ENCODE measurements at regions not wholly inside any gene's neighbourhood (a gene's known extent, or its start where the extent isn't known, plus 50 kb on each side); places are given as distances from the start of the nearest gene placed in this dataset.

DNA sequence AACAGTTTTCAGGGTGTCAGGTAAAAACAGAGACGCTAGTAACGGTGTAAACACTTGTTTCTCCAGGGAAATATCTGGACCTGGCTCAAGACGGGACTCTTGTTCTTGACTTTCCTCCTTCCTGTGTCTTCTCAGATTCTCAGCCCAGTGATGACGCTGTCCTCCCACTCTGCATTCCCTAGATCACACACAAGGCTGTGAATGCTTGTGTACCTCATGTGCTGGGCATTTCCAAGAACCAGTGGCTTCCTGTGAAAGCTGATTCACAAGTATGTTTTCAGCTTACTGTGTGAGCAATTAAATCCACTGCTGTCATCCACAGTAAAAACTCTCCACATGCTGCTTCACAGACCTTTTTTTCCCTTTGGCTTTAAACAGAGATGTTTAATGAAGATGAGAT lies 193.8 kb upstream of the DPP6 start:
- TF ChIP-seq CTCF (conservative IDR thresholded peaks at IDR 0.05) = no peak
- H3K27ac Mint-ChIP-seq (ENCODE audit: unreplicated experiment) = no peak overlapping the region
- H3K9me3 Mint-ChIP-seq = peaks cover 22% of the 10 kb centered on the region
- peaks cover 7% of the 10 kb centered on the region for H3K36me3 Mint-ChIP-seq (ENCODE audit: low read depth)
- H3K4me3 Mint-ChIP-seq = no peak overlapping the region
- no peak for DNase-seq (ENCODE audit: low read depth, low spot score)
- H3K4me1 Mint-ChIP-seq = no peaks in the 10 kb centered on the region
- H3K27me3 Mint-ChIP-seq (ENCODE audit: low read depth) = no peaks in the 10 kb centered on the region

DNA sequence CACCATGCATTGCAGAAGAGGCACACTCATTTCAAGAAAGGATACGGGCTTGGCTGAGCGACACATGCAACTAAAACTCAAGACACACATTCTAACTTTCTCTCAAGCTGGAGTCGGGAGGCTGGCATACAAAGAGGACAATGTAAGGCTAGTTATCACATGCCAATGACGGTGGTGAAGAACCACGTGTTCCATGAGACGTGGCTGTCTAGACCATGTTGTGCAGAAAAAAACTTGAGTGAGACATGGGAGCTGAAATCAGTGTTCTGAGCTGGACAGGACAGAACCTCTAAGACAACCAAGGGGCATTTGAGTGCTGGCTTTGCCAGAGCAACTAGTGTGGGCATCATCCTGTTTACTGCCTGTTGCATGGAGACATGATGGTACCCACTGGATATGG lies 193.0 kb upstream of the DPP6 start:
- DNase-seq (ENCODE audit: low read depth, low spot score) = no peak
- peaks cover 7% of the 10 kb centered on the region for H3K36me3 Mint-ChIP-seq (ENCODE audit: low read depth)
- no peaks in the 10 kb centered on the region for H3K4me1 Mint-ChIP-seq
- no peak overlapping the region for H3K27ac Mint-ChIP-seq (ENCODE audit: unreplicated experiment)
- no peak for TF ChIP-seq CTCF (conservative IDR thresholded peaks at IDR 0.05)
- H3K9me3 Mint-ChIP-seq = peaks cover 24% of the 10 kb centered on the region
- no peaks in the 10 kb centered on the region for H3K27me3 Mint-ChIP-seq (ENCODE audit: low read depth)
- no peak overlapping the region for H3K4me3 Mint-ChIP-seq

DNA sequence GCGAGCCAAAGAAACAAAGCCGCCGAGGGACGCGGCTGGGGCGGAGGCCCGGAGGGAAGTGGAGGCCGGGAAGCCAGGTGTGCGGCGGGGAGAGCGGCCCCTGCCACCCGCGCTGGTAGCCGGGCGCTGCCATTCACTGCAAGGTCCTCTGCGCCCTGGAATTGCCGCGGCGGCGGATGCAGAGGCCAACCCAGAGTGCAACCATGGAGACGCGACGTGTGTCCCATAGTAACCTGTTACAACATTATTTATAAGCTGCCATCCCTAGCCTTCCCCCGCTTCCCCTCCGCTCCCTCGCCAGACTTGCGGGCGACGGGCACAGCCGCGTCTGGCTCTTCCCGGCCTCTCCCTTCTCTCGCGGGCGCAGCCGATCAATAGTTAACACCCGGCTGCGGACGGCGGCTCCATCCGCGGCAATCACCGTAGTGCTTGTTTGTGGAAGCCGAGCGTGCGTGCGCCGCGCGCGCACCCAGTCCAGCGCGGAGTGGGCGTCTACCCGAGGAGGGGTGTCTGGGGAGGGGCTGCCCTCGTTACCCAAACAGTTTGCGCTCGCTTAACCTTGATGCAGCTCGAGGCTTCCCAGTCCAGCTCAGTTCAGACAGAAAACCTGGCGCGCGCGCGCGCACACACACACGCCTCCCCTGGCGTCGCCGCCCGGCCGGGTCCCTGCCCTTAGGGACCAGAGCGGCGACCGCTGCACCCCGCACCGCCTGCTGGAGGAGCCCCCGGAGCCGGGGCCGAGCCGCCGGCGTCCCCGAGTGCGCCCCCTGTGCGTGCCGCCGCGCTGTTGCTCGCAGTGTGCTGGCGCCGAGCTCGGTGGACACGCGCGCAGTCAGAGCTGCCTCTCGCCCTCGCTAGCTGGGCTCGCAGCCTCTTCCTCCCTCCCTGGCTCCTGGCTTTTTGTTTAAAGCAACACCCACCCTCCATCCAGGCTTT lies 165.4 kb upstream of the DPP6 start:
- H3K27ac Mint-ChIP-seq (ENCODE audit: unreplicated experiment) = no peak overlapping the region
- H3K36me3 Mint-ChIP-seq (ENCODE audit: low read depth) = peaks cover 10% of the 10 kb centered on the region
- H3K4me1 Mint-ChIP-seq = no peaks in the 10 kb centered on the region
- peaks cover 23% of the 10 kb centered on the region for H3K9me3 Mint-ChIP-seq
- TF ChIP-seq CTCF (conservative IDR thresholded peaks at IDR 0.05) = no peak
- no peak overlapping the region for H3K4me3 Mint-ChIP-seq
- DNase-seq (ENCODE audit: low read depth, low spot score) = no peak
- H3K27me3 Mint-ChIP-seq (ENCODE audit: low read depth) = no peaks in the 10 kb centered on the region

- H3K4me3 Mint-ChIP-seq = no peak overlapping the region
Observed at GRCh38 chr7:153887749-153888569, 164.2 kb upstream of the DPP6 start.

More at GRCh38 chr7:153887749-153888569, 164.2 kb upstream of the DPP6 start:
- no peak for TF ChIP-seq CTCF (conservative IDR thresholded peaks at IDR 0.05)
- Mint-ChIP-seq H3K9me3 (peaks cover 15% of the 10 kb centered on the region), H3K27ac (ENCODE audit: unreplicated experiment) (no peak overlapping the region), H3K4me1 (no peaks in the 10 kb centered on the region), H3K27me3 (ENCODE audit: low read depth) (no peaks in the 10 kb centered on the region), H3K36me3 (ENCODE audit: low read depth) (peaks cover 10% of the 10 kb centered on the region)
- no peak for DNase-seq (ENCODE audit: low read depth, low spot score)
